K562 (cell line): ENCODE measurements at regions not wholly inside any gene's neighbourhood (a gene's known extent, or its start where the extent isn't known, plus 50 kb on each side); places are given as distances from the start of the nearest gene placed in this dataset.

Source experiments
- EP300 ChIP-seq: IDR thresholded peaks from 2 replicates; pipeline ENCODE4 v1.6.1; 2012; ENCODE audit warnings: low read length, improper control_type of control experiment
- MAFK ChIP-seq: IDR thresholded peaks from 2 replicates; pipeline ENCODE4 v1.6.1; 2011; ENCODE audit warnings: low read length, improper control_type of control experiment

- TF ChIP-seq EP300, result no peak
- no peak for TF ChIP-seq MAFK
Measured at GRCh38 chr4:123767806-123768205, 371.2 kb downstream of the SPRY1 start.
